ENCODE measurements at regions not wholly inside any gene's neighbourhood (a gene's known extent, or its start where the extent isn't known, plus 50 kb on each side); places are given as distances from the start of the nearest gene placed in this dataset.

DNA sequence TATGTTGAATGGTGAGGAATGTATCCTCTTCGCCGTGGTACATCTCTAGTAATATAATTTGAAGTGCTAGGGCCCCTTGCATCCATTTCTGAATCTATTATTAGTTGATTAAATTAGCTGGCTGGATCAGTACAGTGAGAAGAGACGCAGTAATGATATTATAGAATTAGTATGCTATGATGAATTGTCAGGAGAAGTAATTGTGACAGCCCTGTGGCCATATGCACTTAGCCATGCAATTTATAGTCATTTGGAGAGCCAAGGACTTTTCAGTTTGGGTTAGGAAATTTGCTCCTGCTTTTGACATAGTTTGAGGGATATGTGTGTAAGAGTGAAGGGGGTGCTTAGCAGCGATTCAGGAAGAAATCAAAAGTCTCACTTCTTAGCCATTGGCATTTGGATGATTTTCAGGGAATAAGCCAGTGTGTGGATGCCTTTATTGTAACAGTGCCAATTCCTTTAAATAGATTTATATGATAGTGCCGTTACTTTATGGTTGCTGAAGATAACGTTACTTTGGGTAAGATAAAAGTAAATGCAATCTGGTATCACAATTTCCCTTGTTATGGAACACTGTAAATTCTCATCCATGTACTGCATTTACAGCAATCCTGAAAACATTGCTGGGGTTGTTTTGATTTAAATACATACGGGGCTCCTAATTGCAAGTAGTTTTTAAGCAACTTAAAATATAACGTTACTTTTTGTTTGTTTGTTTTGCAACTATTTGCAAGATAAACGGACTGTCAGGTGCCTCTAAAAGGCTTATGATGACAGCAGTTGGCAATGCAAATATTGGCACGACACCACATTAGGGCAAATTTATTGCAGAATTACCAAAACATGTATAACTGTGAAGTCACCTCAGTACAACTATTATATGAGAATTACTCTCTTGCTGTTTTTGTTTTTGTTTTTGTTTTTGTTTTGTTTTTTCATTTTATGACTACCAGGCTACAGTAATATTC lies 875.4 kb upstream of the WWC1 start:
- TF ChIP-seq, protein P1, sequence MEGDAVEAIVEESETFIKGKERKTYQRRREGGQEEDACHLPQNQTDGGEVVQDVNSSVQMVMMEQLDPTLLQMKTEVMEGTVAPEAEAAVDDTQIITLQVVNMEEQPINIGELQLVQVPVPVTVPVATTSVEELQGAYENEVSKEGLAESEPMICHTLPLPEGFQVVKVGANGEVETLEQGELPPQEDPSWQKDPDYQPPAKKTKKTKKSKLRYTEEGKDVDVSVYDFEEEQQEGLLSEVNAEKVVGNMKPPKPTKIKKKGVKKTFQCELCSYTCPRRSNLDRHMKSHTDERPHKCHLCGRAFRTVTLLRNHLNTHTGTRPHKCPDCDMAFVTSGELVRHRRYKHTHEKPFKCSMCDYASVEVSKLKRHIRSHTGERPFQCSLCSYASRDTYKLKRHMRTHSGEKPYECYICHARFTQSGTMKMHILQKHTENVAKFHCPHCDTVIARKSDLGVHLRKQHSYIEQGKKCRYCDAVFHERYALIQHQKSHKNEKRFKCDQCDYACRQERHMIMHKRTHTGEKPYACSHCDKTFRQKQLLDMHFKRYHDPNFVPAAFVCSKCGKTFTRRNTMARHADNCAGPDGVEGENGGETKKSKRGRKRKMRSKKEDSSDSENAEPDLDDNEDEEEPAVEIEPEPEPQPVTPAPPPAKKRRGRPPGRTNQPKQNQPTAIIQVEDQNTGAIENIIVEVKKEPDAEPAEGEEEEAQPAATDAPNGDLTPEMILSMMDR (IDR thresholded peaks at IDR 0.05; ENCODE audit: low read depth, low read length) = no peak
- TF ChIP-seq POLR2A (IDR thresholded peaks at IDR 0.05; ENCODE audit: extremely low read depth, insufficient read length) (no peak), MYC (IDR thresholded peaks at IDR 0.05; ENCODE audit: low read depth, low read length) (no peak)
- TF ChIP-seq, protein P2, sequence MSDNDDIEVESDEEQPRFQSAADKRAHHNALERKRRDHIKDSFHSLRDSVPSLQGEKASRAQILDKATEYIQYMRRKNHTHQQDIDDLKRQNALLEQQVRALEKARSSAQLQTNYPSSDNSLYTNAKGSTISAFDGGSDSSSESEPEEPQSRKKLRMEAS (IDR thresholded peaks at IDR 0.05; ENCODE audit: low read depth, low read length) = no peak

All from NB4 (cell line).